Peyer's patch (tissue), 4 donors: ENCODE measurements at regions not wholly inside any gene's neighbourhood (a gene's known extent, or its start where the extent isn't known, plus 50 kb on each side); places are given as distances from the start of the nearest gene placed in this dataset.

Experiments
- DNase-seq, 3 donors: peaks; one replicate each; pipeline ENCODE4 v3.0.0-alpha.2; 2017 to 2019
- H3K27ac ChIP-seq, 4 donors: fragments of 200-600 bp; sonication (generic); one replicate each; pipeline ENCODE4 v1.5.1; 2016 to 2019
- H3K27me3 ChIP-seq, 2 donors: fragments of 200-600 bp; sonication (generic); one replicate each; pipeline ENCODE4 v1.5.1; 2019
- H3K36me3 ChIP-seq, 3 donors: fragments of 200-600 bp; sonication (generic); one replicate each; pipeline ENCODE4 v1.5.1; 2016 to 2019
- H3K4me1 ChIP-seq, 4 donors: fragments of 200-600 bp; sonication (generic); one replicate each; pipeline ENCODE4 v1.5.1; 2016 to 2019
- H3K4me3 ChIP-seq, 4 donors: fragments of 200-600 bp; sonication (generic); 1 replicate in 3 of 4; 2 replicates in 1 of 4; pipeline ENCODE4 v1.5.1; 2016 to 2019; ENCODE audit warnings: mild to moderate bottlenecking in 1 of 4
- H3K9me3 ChIP-seq, 4 donors: fragments of 200-600 bp; sonication (generic); one replicate each; pipeline ENCODE4 v1.5.1; 2016 to 2019; ENCODE audit warnings: mild to moderate bottlenecking in 1 of 4
- CTCF ChIP-seq, 6 experiments: fragments of 450-650 bp in 4 of 6; fragments of 200-600 bp in 2 of 6; sonication (generic) in 1 of 6; IDR thresholded peaks; one replicate each; pipeline ENCODE4 v1.5.1; 2017 to 2019; ENCODE audit warnings: antibody characterized with exemption in 6 of 6, mild to moderate bottlenecking in 3 of 6, moderate library complexity in 1 of 6
- POLR2A ChIP-seq, 2 donors: fragments of 450-650 bp; IDR thresholded peaks; one replicate each; pipeline ENCODE4 v1.5.1; 2017; ENCODE audit warnings: antibody characterized with exemption in 2 of 2, mild to moderate bottlenecking in 2 of 2, moderate library complexity in 2 of 2

DNA sequence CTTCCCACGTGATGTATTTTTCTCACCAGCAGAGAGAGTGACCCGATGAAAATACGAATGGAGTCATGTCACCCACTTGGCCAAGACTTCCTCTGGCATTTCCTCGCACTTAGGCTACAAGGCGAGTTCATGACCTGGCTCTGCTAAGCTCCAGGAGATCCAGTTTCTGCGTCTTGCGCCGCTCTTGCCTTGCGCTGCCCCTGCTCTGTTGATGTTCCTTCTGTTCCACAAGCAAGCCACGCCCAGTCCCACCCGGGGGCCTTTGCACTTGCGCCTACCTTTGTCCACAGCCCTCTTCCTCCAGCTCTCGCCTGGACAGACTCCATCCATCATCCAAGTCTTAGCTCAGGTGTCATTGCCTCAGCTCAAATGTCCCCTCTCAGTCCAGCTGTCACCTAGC, 116.3 kb upstream of the SHH start:
- H3K27ac ChIP-seq, result no peak overlapping the region
- H3K4me3 ChIP-seq, result no peak overlapping the region
- H3K27me3 ChIP-seq, result no peaks in the 10 kb centered on the region
- no peaks in the 10 kb centered on the region for H3K9me3 ChIP-seq
- no peaks in the 10 kb centered on the region for H3K36me3 ChIP-seq
- no peak for DNase-seq
- no peak for TF ChIP-seq POLR2A (IDR thresholded peaks at IDR 0.05)
- no peak for TF ChIP-seq CTCF (IDR thresholded peaks at IDR 0.05)
- H3K4me1 ChIP-seq, result no peaks in the 10 kb centered on the region

DNA sequence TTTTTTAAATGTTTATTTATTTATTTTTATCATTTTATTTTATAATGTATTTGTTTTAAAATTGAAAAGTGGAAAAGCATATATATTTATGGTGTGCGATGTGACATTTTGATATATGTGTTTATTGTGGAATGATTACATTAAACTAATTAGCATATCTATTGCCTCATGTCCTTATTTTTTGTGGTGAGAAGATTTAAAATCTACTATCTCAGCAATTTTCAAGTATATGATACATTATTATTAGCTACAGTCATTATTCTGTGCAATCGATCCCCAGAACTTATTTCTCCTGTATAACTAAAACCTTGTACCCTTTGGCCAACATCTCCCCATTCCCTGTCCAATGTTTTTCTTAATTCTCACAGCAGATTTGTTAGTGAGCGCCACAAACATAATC, 115.6 kb upstream of the SHH start:
- no peaks in the 10 kb centered on the region for H3K4me1 ChIP-seq
- TF ChIP-seq POLR2A (IDR thresholded peaks at IDR 0.05) (no peak), CTCF (IDR thresholded peaks at IDR 0.05) (no peak)
- no peaks in the 10 kb centered on the region for H3K27me3 ChIP-seq
- H3K36me3 ChIP-seq, result no peaks in the 10 kb centered on the region
- no peak for DNase-seq
- H3K4me3 ChIP-seq, result no peak overlapping the region
- H3K27ac ChIP-seq, result no peak overlapping the region
- no peaks in the 10 kb centered on the region for H3K9me3 ChIP-seq

GRCh38 chr7:155925682-155926081, 113.4 kb upstream of the SHH start:
- Histone ChIP-seq H3K4me1 (no peaks in the 10 kb centered on the region), H3K4me3 (no peak overlapping the region), H3K27me3 (no peaks in the 10 kb centered on the region), H3K36me3 (no peaks in the 10 kb centered on the region), H3K27ac (no peak overlapping the region), H3K9me3 (no peaks in the 10 kb centered on the region)
- DNase-seq, result no peak
- TF ChIP-seq CTCF (IDR thresholded peaks at IDR 0.05), result no peak
- no peak for TF ChIP-seq POLR2A (IDR thresholded peaks at IDR 0.05)

DNA sequence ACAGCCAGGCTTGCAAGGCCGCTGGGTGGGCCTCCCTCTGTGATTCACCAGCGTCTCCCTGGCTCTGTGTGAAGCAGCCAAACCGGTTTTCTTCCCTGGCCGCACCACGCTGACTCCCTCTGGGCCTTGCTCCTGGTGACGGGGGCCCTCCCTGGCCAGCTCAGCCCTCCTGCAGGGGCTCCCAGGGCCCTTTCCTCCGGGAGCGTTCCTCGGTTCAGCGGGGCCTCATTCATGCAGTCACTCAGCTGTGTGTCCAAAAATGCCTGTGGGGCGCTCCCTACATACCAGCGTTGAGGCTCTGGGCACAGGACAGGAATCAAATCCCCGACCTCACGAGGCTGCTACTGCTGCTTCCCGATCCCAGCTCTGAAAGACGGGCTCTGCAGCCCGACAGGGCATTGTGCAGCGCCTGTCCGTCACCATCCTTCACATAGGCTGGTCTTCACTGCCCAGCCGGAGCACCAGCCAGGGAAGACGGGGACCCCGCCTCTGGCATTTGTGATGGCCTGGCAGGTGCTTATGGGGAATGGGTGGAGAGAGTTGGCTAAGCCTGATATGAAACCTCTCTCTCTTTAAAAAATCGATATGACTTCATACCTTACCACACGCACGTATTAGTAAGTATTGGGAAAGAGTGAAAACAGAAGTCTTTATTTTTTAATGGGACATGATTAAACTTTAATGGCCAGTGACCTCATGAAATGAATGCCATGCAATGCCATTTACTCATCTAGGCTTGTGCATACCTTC, 110.0 kb upstream of the SHH start:
- no peaks in the 10 kb centered on the region for H3K36me3 ChIP-seq
- H3K27me3 ChIP-seq, result no peaks in the 10 kb centered on the region
- TF ChIP-seq CTCF (IDR thresholded peaks at IDR 0.05) (no peak), POLR2A (IDR thresholded peaks at IDR 0.05) (no peak)
- H3K9me3 ChIP-seq, result no peaks in the 10 kb centered on the region
- H3K4me1 ChIP-seq, result peaks cover 0 to 4% (median 0%) of the 10 kb centered on the region in 4 donors
- H3K27ac ChIP-seq, result no peak overlapping the region
- H3K4me3 ChIP-seq, result no peak overlapping the region
- DNase-seq, result peak in 2 of 3 donors; percentile 67 to 74

GRCh38 chr7:155921804-155922066, 109.5 kb upstream of the SHH start:
- Histone ChIP-seq H3K27me3 (no peaks in the 10 kb centered on the region), H3K36me3 (no peaks in the 10 kb centered on the region), H3K9me3 (no peaks in the 10 kb centered on the region), H3K4me3 (no peak overlapping the region), H3K27ac (no peak overlapping the region), H3K4me1 (peaks cover 0 to 4% (median 0%) of the 10 kb centered on the region in 4 donors)
- no peak for DNase-seq
- TF ChIP-seq CTCF (IDR thresholded peaks at IDR 0.05) (no peak), POLR2A (IDR thresholded peaks at IDR 0.05) (no peak)
